Hepatocyte (in vitro differentiated cells): ENCODE measurements at regions not wholly inside any gene's neighbourhood (a gene's known extent, or its start where the extent isn't known, plus 50 kb on each side); places are given as distances from the start of the nearest gene placed in this dataset.

Experiments
- DNase-seq: peaks from one replicate; pipeline ENCODE4 v3.0.0-alpha.2; 2016; ENCODE audit warnings: low spot score
- H2AFZ ChIP-seq: fragments of 200-600 bp; sonication (generic); 2 replicates; pipeline ENCODE4 v1.6.0; 2016; ENCODE audit warnings: antibody characterized with exemption, mild to moderate bottlenecking
- H3K27ac ChIP-seq: fragments of 200-600 bp; sonication (generic); 2 replicates; pipeline ENCODE4 v1.5.1; 2016; ENCODE audit warnings: mild to moderate bottlenecking
- H3K27me3 ChIP-seq: fragments of 200-600 bp; sonication (generic); 2 replicates; pipeline ENCODE4 v1.6.1; 2016
- H3K36me3 ChIP-seq: fragments of 200-600 bp; sonication (generic); replicated peaks from 2 replicates; pipeline ENCODE4 v1.5.1; 2016; ENCODE audit warnings: low read depth; ENCODE audit not compliant: insufficient read depth
- H3K4me1 ChIP-seq: fragments of 200-600 bp; sonication (generic); 2 replicates; pipeline ENCODE4 v1.5.1; 2016; ENCODE audit warnings: mild to moderate bottlenecking, moderate library complexity; ENCODE audit not compliant: insufficient read depth
- H3K4me2 ChIP-seq: fragments of 200-600 bp; sonication (generic); 2 replicates; pipeline ENCODE4 v1.6.0; 2016
- H3K4me3 ChIP-seq: fragments of 200-600 bp; sonication (generic); 2 replicates; pipeline ENCODE4 v1.5.1; 2016; ENCODE audit warnings: mild to moderate bottlenecking
- H3K79me2 ChIP-seq: fragments of 200-600 bp; sonication (generic); 2 replicates; pipeline ENCODE4 v1.6.0; 2017; ENCODE audit warnings: mild to moderate bottlenecking
- H3K9me2 ChIP-seq: fragments of 200-600 bp; sonication (generic); replicated peaks from 2 replicates; pipeline ENCODE4 v1.6.0; 2017; ENCODE audit warnings: mild to moderate bottlenecking; ENCODE audit not compliant: insufficient read depth
- H3K9me3 ChIP-seq: fragments of 200-600 bp; sonication (generic); 2 replicates; pipeline ENCODE4 v1.5.1; 2016; ENCODE audit warnings: low read depth, mild to moderate bottlenecking
- H4K20me1 ChIP-seq: fragments of 200-600 bp; sonication (generic); 2 replicates; pipeline ENCODE4 v1.6.0; 2016; ENCODE audit warnings: mild to moderate bottlenecking; ENCODE audit not compliant: insufficient read depth, poor library complexity, severe bottlenecking
- CTCF ChIP-seq: fragments of 200-600 bp; sonication (generic); IDR thresholded peaks from 2 replicates; pipeline ENCODE4 v1.5.1; 2016; ENCODE audit warnings: antibody characterized with exemption, mild to moderate bottlenecking; ENCODE audit not compliant: poor library complexity
- EZH2 ChIP-seq: fragments of 200-600 bp; sonication (generic); IDR thresholded peaks from 2 replicates; pipeline ENCODE4 v1.6.1; 2016; ENCODE audit warnings: antibody characterized with exemption, mild to moderate bottlenecking, borderline replicate concordance
- EZH2phosphoT487 ChIP-seq: fragments of 200-600 bp; sonication (generic); IDR thresholded peaks from one replicate; pipeline ENCODE4 v1.6.1; 2018; ENCODE audit warnings: antibody characterized with exemption, mild to moderate bottlenecking, low read depth, moderate library complexity; ENCODE audit not compliant: unreplicated experiment, severe bottlenecking
- WGBS: methylation state at CpG from one replicate; pipeline ENCODE4 v1.1.6; 2016; ENCODE audit warnings: low lambda C conversion rate; ENCODE audit errors: missing lambda C conversion rate; 5-methylcytosine and 5-hydroxymethylcytosine counted together

- Histone ChIP-seq H2AFZ (no peak overlapping the region), H3K9me3 (no peaks in the 10 kb centered on the region), H3K4me1 (no peaks in the 10 kb centered on the region), H3K4me3 (no peak overlapping the region), H3K36me3 (no peaks in the 10 kb centered on the region), H3K27me3 (no peaks in the 10 kb centered on the region), H4K20me1 (no peaks in the 10 kb centered on the region), H3K9me2 (no peaks in the 10 kb centered on the region), H3K79me2 (no peaks in the 10 kb centered on the region), H3K27ac (no peak overlapping the region), H3K4me2 (no peak overlapping the region)
- WGBS = 86% methylated on average over 4 of the region's 4 CpGs
- TF ChIP-seq EZH2phosphoT487 (no peak), EZH2 (no peak), CTCF (no peak)
- DNase-seq = no peak
Observed at GRCh38 chr7:52140851-52141250, 824.2 kb upstream of the COBL start.

GRCh38 chr7:52135403-52135802, 818.8 kb upstream of the COBL start:
- H2AFZ ChIP-seq = no peak overlapping the region
- H3K9me3 ChIP-seq = no peaks in the 10 kb centered on the region
- no peak overlapping the region for H3K4me2 ChIP-seq
- H3K27me3 ChIP-seq = no peaks in the 10 kb centered on the region
- no peaks in the 10 kb centered on the region for H3K4me1 ChIP-seq
- no peaks in the 10 kb centered on the region for H4K20me1 ChIP-seq
- no peak overlapping the region for H3K4me3 ChIP-seq
- TF ChIP-seq EZH2 (no peak), CTCF (no peak), EZH2phosphoT487 (no peak)
- no peak for DNase-seq
- H3K79me2 ChIP-seq = no peaks in the 10 kb centered on the region
- H3K27ac ChIP-seq = no peak overlapping the region
- H3K36me3 ChIP-seq = no peaks in the 10 kb centered on the region
- H3K9me2 ChIP-seq = no peaks in the 10 kb centered on the region

- H3K27me3 ChIP-seq = no peaks in the 10 kb centered on the region
- WGBS = 75% methylated on average over 3 of the region's 3 CpGs
- H2AFZ ChIP-seq = no peak overlapping the region
- H3K79me2 ChIP-seq = no peaks in the 10 kb centered on the region
- no peak overlapping the region for H3K27ac ChIP-seq
- no peak overlapping the region for H3K4me3 ChIP-seq
- no peaks in the 10 kb centered on the region for H3K9me3 ChIP-seq
- no peaks in the 10 kb centered on the region for H4K20me1 ChIP-seq
- H3K4me2 ChIP-seq = no peak overlapping the region
- no peaks in the 10 kb centered on the region for H3K36me3 ChIP-seq
- DNase-seq = no peak
- H3K4me1 ChIP-seq = peaks cover 4% of the 10 kb centered on the region
- no peak for TF ChIP-seq CTCF
- no peaks in the 10 kb centered on the region for H3K9me2 ChIP-seq
Observed at GRCh38 chr7:52129278-52129677, 812.7 kb upstream of the COBL start.

- WGBS = 44% methylated on average over 3 of the region's 3 CpGs
Observed at GRCh38 chr7:52120912-52121311, 804.3 kb upstream of the COBL start.

More at GRCh38 chr7:52120912-52121311, 804.3 kb upstream of the COBL start:
- Histone ChIP-seq H3K9me3 (no peaks in the 10 kb centered on the region), H3K9me2 (no peaks in the 10 kb centered on the region), H3K36me3 (no peaks in the 10 kb centered on the region), H3K79me2 (no peaks in the 10 kb centered on the region), H3K27ac (no peak overlapping the region), H3K4me2 (no peak overlapping the region), H2AFZ (no peak overlapping the region), H3K27me3 (no peaks in the 10 kb centered on the region), H3K4me3 (no peak overlapping the region), H3K4me1 (peaks cover 4% of the 10 kb centered on the region), H4K20me1 (no peaks in the 10 kb centered on the region)
- DNase-seq = no peak
- TF ChIP-seq EZH2 (no peak), CTCF (no peak), EZH2phosphoT487 (no peak)
